Upper lobe of left lung (tissue), 4 donors: ENCODE measurements at regions not wholly inside any gene's neighbourhood (a gene's known extent, or its start where the extent isn't known, plus 50 kb on each side); places are given as distances from the start of the nearest gene placed in this dataset.

Experiments used
- POLR2A ChIP-seq, 4 donors: fragments of 450-650 bp; IDR thresholded peaks; one replicate each; pipeline ENCODE4 v1.5.1; 2016 to 2017; ENCODE audit warnings: antibody characterized with exemption in 4 of 4, mild to moderate bottlenecking in 2 of 4
- TF ChIP-seq, protein P1 (sequence below), 6 experiments: fragments of 450-650 bp in 4 of 6; fragments of 200-600 bp in 2 of 6; sonication (generic) in 2 of 6; IDR thresholded peaks; one replicate each; pipeline ENCODE4 v1.5.1; 2016 to 2019; ENCODE audit warnings: antibody characterized with exemption in 6 of 6

DNA sequence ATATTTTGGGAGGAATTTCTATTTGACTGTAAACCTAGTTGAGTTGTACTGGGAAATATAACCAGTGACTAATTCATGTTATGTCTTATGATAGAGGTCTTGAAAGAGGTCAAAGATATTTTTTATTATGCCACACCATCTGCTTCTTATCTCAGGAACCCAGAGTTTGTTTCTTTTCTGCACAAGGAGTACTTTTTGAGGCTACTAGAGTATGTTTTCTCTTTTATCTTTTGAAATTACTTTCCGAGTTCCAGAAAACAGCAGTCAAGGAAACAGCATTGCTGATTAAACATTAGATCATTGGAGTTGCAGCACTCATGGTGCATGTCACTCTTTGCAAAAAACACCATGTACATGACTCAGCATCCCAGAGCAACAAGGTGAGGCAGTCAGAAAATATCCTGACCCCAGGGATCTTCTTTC is 645.8 kb upstream of the NR2F2 start:
- TF ChIP-seq, protein P1, sequence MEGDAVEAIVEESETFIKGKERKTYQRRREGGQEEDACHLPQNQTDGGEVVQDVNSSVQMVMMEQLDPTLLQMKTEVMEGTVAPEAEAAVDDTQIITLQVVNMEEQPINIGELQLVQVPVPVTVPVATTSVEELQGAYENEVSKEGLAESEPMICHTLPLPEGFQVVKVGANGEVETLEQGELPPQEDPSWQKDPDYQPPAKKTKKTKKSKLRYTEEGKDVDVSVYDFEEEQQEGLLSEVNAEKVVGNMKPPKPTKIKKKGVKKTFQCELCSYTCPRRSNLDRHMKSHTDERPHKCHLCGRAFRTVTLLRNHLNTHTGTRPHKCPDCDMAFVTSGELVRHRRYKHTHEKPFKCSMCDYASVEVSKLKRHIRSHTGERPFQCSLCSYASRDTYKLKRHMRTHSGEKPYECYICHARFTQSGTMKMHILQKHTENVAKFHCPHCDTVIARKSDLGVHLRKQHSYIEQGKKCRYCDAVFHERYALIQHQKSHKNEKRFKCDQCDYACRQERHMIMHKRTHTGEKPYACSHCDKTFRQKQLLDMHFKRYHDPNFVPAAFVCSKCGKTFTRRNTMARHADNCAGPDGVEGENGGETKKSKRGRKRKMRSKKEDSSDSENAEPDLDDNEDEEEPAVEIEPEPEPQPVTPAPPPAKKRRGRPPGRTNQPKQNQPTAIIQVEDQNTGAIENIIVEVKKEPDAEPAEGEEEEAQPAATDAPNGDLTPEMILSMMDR (IDR thresholded peaks at IDR 0.05), result no peak
- TF ChIP-seq POLR2A (IDR thresholded peaks at IDR 0.05), result no peak
